Hematopoietic multipotent progenitor cell treated with erythropoietin and hydrocortisone succinate and interleukin-3 and kit ligand, for 15 days (in vitro differentiated cells): ENCODE measurements at regions not wholly inside any gene's neighbourhood (a gene's known extent, or its start where the extent isn't known, plus 50 kb on each side); places are given as distances from the start of the nearest gene placed in this dataset.

Experiments
- DNase-seq: peaks from one replicate; pipeline ENCODE4 v3.0.0-alpha.2; 2015; ENCODE audit warnings: low spot score

- DNase-seq = no peak
Observed at GRCh38 chr14:71289536-71289935, 382.3 kb downstream of the PCNX1 start.

DNA sequence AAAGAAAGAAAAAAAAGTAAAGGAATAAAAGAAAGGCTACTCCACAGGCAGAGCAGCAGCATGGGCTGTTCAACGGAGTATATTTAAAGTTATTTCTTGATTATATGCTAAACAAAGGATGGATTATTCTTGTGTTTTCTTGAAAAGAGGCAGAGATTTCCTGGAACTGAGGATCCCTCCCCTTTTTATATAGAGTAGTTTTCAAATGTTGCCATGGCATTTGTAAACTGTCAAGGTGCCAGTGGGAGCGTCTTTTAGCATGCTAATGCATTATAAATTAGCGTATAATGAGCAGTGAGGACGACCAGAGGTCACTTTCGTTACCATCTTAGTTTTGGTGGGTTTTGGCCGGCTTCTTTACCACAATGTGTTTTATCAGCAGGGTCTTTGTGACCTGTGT lies 383.0 kb downstream of the PCNX1 start:
- DNase-seq = no peak

DNA sequence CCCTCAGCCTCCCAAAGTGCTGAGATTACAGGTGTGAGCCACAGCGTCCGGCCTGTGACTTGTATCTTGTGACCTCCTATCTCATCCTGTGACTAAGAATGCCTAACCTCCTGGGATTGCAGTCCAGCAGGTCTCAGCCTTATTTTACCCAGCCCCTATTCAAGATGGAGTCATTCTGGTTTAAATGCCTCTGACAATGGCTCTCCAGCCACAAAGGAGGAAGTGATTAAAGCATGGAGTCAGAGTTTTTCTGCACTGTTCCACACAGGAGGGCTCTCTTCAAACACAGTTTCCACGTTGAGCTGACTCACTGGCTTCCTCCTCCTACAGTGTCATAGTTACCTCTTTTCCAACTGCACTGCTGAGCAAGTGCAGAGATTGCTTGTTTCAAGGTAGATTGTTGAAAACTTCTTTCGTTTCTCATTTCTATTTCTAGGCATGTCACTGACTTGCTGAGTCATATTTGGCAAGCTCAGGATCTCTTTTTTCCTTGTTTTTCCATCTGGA lies 383.8 kb downstream of the PCNX1 start:
- no peak for DNase-seq

GRCh38 chr14:71296184-71296583 lies 388.9 kb downstream of the PCNX1 start:
- no peak for DNase-seq

GRCh38 chr14:71300566-71301330 lies 393.5 kb downstream of the PCNX1 start:
- no peak for DNase-seq

GRCh38 chr14:71301611-71302010 lies 394.4 kb downstream of the PCNX1 start:
- no peak for DNase-seq

- no peak for DNase-seq
Observed at GRCh38 chr14:71304690-71305089, 397.4 kb downstream of the PCNX1 start.

- DNase-seq = no peak
Observed at GRCh38 chr14:71308671-71309070, 401.4 kb downstream of the PCNX1 start.

- DNase-seq = no peak
Observed at GRCh38 chr14:71309756-71310155, 402.5 kb downstream of the PCNX1 start.

DNA sequence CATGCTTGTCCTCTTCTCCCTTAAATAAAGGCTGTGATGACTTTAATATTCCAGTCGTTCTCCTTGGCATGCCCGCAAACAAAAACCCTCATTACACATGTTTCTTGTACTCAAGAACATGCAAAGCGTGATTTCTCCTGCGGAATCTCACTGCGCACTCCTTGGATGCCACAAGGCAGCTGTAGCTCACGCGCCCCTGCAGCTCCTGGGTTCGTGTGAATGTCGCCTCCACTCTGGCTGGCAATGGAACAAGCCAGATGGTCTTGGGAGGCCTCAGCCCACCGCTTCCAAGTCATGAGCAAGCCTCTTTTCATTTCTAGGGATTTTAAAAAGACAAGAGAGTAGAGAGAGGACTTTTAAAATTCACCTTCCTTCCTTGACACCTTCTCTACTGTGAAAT lies 403.8 kb downstream of the PCNX1 start:
- no peak for DNase-seq

DNA sequence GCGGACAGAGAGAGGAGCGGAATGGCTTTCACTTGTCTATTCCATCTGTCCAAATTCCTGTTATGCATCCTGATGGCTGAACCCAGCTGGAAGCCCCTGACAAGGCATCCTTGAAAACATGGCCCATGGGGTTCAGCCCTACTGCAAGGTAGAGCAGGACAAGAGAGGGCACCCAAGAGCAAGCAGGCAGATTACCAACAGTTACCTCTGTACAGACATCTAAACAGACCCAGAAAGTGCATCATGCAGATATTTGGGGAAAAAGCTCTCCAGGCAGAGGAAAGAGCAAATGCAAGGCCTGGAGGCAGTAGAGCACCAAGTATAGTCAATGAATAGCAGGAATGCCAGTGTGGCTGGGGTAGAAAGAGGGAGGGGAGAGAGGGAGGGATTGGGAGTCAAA lies 407.5 kb downstream of the PCNX1 start:
- no peak for DNase-seq

GRCh38 chr14:71317385-71318096 lies 410.3 kb downstream of the PCNX1 start:
- DNase-seq = no peak

GRCh38 chr14:71318097-71318459 lies 410.8 kb downstream of the PCNX1 start:
- no peak for DNase-seq

DNA sequence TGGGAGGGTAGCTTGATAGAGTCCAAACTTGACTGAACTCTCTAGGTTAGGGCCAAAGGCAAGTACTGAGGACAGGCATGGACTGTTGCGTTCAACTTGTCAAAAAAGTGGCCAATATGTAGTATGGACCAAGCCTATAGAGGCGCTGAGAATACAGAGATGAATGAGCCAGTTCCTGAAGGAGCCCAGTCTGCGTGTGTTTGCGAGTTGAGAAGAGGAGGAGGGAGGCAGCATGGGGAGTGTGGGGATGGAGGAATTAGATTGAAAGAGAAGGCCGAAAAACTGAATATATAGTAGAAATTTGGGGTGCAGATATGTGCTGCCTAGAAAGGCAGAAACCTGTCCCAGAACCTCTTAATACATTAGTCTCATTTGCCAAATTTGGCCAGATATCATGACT lies 412.4 kb downstream of the PCNX1 start:
- no peak for DNase-seq

GRCh38 chr14:71320107-71320733 lies 413.0 kb downstream of the PCNX1 start, which contains the start of gene SIPA1L1:
SIPA1L1 (plus strand) TSS chr14:71320476.
- peak; percentile 92 for DNase-seq

GRCh38 chr14:71320734-71321573 lies 413.7 kb downstream of the PCNX1 start:
- DNase-seq = peak; percentile 21

GRCh38 chr14:71321574-71322315 lies 414.5 kb downstream of the PCNX1 start:
- no peak for DNase-seq

DNA sequence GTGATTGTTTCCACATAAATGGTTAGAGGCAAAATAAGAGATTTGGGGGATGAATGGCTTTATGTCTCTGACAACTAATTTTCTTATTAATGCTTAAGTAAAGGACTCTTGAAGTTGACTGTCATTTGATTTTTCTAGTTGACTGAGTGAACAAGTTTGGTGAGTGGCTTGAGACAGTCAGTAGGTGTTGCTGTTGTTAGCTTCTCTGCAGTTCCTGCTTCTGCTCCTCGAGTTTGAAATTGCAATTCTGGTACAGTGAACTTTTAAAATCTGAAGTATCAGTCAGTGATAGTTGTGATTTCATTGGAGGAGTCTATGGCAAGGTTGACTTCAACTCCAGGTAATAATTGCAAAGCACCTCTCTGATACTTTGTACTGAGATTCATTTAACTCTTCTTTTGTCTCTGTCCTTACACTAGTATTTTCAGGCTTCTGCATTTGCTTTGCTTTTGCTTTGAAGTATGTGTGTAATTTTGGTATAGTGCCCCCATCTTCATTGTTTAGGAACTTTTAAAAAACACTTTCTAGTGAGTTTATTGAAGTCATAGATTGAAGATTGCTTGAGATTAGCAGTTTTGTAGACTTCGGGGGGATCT lies 415.5 kb downstream of the PCNX1 start:
- no peak for DNase-seq

DNA sequence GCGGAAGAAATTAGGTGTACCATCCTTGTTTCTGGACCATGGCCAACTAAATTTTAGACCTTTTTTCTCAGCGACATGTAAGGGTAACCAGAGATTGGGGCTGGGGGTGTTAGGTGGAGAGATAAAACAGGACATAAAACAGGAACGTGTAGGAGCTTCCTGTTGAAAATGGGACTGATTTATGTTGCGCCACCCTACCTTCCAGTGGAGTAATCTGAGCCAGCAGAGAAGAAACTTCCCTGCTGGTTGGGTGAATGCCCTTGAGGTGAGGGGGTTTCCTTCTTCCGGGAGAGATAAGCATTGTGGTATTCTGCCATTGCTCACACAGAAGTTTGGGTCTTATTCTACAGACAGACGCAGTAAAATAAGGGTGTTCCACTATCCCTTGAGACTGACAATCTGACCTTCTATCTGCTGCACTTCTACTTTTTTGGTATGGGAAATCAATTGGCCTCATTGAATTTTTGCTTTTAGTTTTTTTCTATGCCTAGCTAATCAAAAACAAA lies 417.6 kb downstream of the PCNX1 start:
- DNase-seq = no peak

DNA sequence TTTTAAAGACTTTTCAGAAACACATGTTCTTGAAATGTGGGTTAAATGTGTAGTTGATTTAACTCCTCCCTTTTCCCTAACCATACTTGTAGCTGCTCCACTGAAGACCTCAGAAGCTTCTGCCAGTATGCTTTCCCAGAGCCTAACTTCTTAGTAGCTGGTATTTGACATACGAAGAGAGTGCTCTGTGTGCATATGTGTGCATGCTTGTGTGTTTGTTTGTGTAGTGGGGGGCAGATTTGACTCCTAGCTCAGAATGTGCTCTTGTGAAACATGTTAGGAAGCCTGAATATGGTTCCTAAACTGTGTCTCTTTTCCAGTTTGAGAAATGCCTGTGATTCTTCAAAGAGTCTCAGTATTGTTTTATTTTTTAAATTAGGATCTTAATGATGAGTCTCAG lies 420.4 kb downstream of the PCNX1 start:
- DNase-seq = no peak

DNA sequence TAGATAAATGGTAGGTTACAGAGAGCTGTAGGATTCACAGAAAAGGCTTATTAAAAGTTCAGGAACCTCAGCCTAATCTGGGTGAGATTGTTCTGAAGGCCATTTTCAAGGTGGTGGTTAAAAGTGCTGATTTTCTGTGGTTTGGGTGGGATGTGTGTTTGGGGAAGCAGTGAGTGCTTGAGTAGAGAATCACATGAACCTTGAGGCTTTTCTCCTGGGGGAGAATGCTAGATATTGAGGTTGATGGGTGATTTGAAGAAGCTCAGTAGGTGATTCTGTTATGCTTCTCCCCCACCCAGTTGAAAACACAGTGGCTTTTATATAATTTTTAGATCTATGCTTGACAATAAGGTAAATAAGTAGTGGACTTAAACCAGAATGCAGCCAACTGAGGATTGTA lies 420.9 kb downstream of the PCNX1 start:
- no peak for DNase-seq
